Activated naive CD8-positive, alpha-beta T cell treated with anti-CD3 and anti-CD28 coated beads for 36 hours (primary cell): ENCODE measurements at regions not wholly inside any gene's neighbourhood (a gene's known extent, or its start where the extent isn't known, plus 50 kb on each side); places are given as distances from the start of the nearest gene placed in this dataset.
A peak's percentile ranks its signal among the peaks of the same experiment; 100 is the strongest.
"Not testable (repeated sequence)": the region's sequence is repeated elsewhere in the genome, so short reads cannot be mapped to it uniquely, and the experiment has no call there.

ENCODE experiments used
- DNase-seq: peaks from one replicate; pipeline ENCODE4 v3.0.0; 2021
- H3K27ac Mint-ChIP-seq: one replicate; pipeline ENCODE4 v1.8.0; 2022; ENCODE audit warnings: mild to moderate bottlenecking, moderate library complexity, mixed read lengths
- H3K27me3 Mint-ChIP-seq: one replicate; pipeline ENCODE4 v1.8.0; 2022; ENCODE audit warnings: mild to moderate bottlenecking, mixed read lengths
- H3K36me3 Mint-ChIP-seq: one replicate; pipeline ENCODE4 v1.8.0; 2021; ENCODE audit warnings: mild to moderate bottlenecking, mixed read lengths
- H3K4me1 Mint-ChIP-seq: one replicate; pipeline ENCODE4 v1.8.0; 2021; ENCODE audit warnings: mixed read lengths
- H3K4me3 Mint-ChIP-seq: one replicate; pipeline ENCODE4 v1.8.0; 2022; ENCODE audit warnings: mild to moderate bottlenecking, moderate library complexity, mixed read lengths
- H3K9me3 Mint-ChIP-seq: one replicate; pipeline ENCODE4 v1.8.0; 2022; ENCODE audit warnings: mixed read lengths

- no peak overlapping the region for H3K4me3 Mint-ChIP-seq
Measured at GRCh38 chr4:1534876-1535526, 128.8 kb upstream of the NKX1-1 start.

GRCh38 chr4:1534095-1534872, 128.0 kb upstream of the NKX1-1 start:
- Mint-ChIP-seq H3K9me3 (no peaks in the 10 kb centered on the region), H3K36me3 (no peaks in the 10 kb centered on the region), H3K27me3 (peaks cover 9% of the 10 kb centered on the region), H3K4me1 (no peaks in the 10 kb centered on the region), H3K4me3 (no peak overlapping the region), H3K27ac (no peak overlapping the region)
- DNase-seq = no peak

More at GRCh38 chr4:1534876-1535526, 128.8 kb upstream of the NKX1-1 start:
- Mint-ChIP-seq H3K27me3 (peaks cover 9% of the 10 kb centered on the region), H3K36me3 (no peaks in the 10 kb centered on the region), H3K27ac (no peak overlapping the region), H3K9me3 (no peaks in the 10 kb centered on the region), H3K4me1 (no peaks in the 10 kb centered on the region)
- no peak for DNase-seq

- no peak for DNase-seq
- Mint-ChIP-seq H3K4me3 (no peak overlapping the region), H3K27ac (no peak overlapping the region), H3K27me3 (peaks cover 9% of the 10 kb centered on the region), H3K4me1 (no peaks in the 10 kb centered on the region), H3K9me3 (no peaks in the 10 kb centered on the region), H3K36me3 (no peaks in the 10 kb centered on the region)
Measured at GRCh38 chr4:1533501-1534064, 127.3 kb upstream of the NKX1-1 start.

- Mint-ChIP-seq H3K9me3 (no peaks in the 10 kb centered on the region), H3K27ac (no peak overlapping the region), H3K27me3 (peaks cover 9% of the 10 kb centered on the region), H3K36me3 (no peaks in the 10 kb centered on the region), H3K4me3 (no peak overlapping the region), H3K4me1 (no peaks in the 10 kb centered on the region)
- DNase-seq = no peak
Measured at GRCh38 chr4:1532549-1533395, 126.5 kb upstream of the NKX1-1 start.

GRCh38 chr4:1531683-1532548, 125.7 kb upstream of the NKX1-1 start:
- DNase-seq = no peak
- Mint-ChIP-seq H3K9me3 (no peaks in the 10 kb centered on the region), H3K27me3 (peaks cover 9% of the 10 kb centered on the region), H3K36me3 (no peaks in the 10 kb centered on the region), H3K4me1 (no peaks in the 10 kb centered on the region), H3K4me3 (no peak overlapping the region), H3K27ac (no peak overlapping the region)

- peaks cover 9% of the 10 kb centered on the region for H3K27me3 Mint-ChIP-seq
- H3K36me3 Mint-ChIP-seq = no peaks in the 10 kb centered on the region
- H3K4me1 Mint-ChIP-seq = no peaks in the 10 kb centered on the region
- no peak overlapping the region for H3K4me3 Mint-ChIP-seq
- no peaks in the 10 kb centered on the region for H3K9me3 Mint-ChIP-seq
- no peak overlapping the region for H3K27ac Mint-ChIP-seq
- no peak for DNase-seq
Measured at GRCh38 chr4:1530356-1530755, 124.1 kb upstream of the NKX1-1 start.

- Mint-ChIP-seq H3K4me3 (no peak overlapping the region), H3K27ac (no peak overlapping the region), H3K4me1 (peaks cover 4% of the 10 kb centered on the region), H3K9me3 (no peaks in the 10 kb centered on the region), H3K27me3 (peaks cover 28% of the 10 kb centered on the region), H3K36me3 (no peaks in the 10 kb centered on the region)
- no peak for DNase-seq
Measured at GRCh38 chr4:1524761-1525160, 118.5 kb upstream of the NKX1-1 start.

GRCh38 chr4:1523907-1524636, 117.8 kb upstream of the NKX1-1 start:
- Mint-ChIP-seq H3K9me3 (no peaks in the 10 kb centered on the region), H3K36me3 (no peaks in the 10 kb centered on the region), H3K27me3 (peaks cover 30% of the 10 kb centered on the region), H3K27ac (no peak overlapping the region), H3K4me1 (peaks cover 4% of the 10 kb centered on the region), H3K4me3 (no peak overlapping the region)
- no peak for DNase-seq

- H3K27me3 Mint-ChIP-seq = peaks cover 32% of the 10 kb centered on the region
- H3K36me3 Mint-ChIP-seq = no peaks in the 10 kb centered on the region
- no peak overlapping the region for H3K4me3 Mint-ChIP-seq
- peaks cover 4% of the 10 kb centered on the region for H3K4me1 Mint-ChIP-seq
- no peak overlapping the region for H3K27ac Mint-ChIP-seq
- no peaks in the 10 kb centered on the region for H3K9me3 Mint-ChIP-seq
- DNase-seq = no peak
Measured at GRCh38 chr4:1523506-1523905, 117.3 kb upstream of the NKX1-1 start.

GRCh38 chr4:1523033-1523432, 116.8 kb upstream of the NKX1-1 start:
- Mint-ChIP-seq H3K4me1 (peaks cover 4% of the 10 kb centered on the region), H3K36me3 (no peaks in the 10 kb centered on the region), H3K27ac (no peak overlapping the region), H3K9me3 (no peaks in the 10 kb centered on the region), H3K27me3 (peaks cover 37% of the 10 kb centered on the region), H3K4me3 (no peak overlapping the region)
- DNase-seq = no peak

GRCh38 chr4:1522606-1523005, 116.4 kb upstream of the NKX1-1 start:
- Mint-ChIP-seq H3K27ac (no peak overlapping the region), H3K36me3 (no peaks in the 10 kb centered on the region), H3K9me3 (no peaks in the 10 kb centered on the region), H3K4me3 (no peak overlapping the region), H3K4me1 (peaks cover 4% of the 10 kb centered on the region), H3K27me3 (peaks cover 37% of the 10 kb centered on the region)
- DNase-seq = no peak

GRCh38 chr4:1521821-1522361, 115.6 kb upstream of the NKX1-1 start:
- H3K9me3 Mint-ChIP-seq = no peaks in the 10 kb centered on the region
- H3K27me3 Mint-ChIP-seq = peaks cover 37% of the 10 kb centered on the region
- no peak overlapping the region for H3K27ac Mint-ChIP-seq

GRCh38 chr4:1520795-1521576, 114.7 kb upstream of the NKX1-1 start:
- not testable (repeated sequence) for H3K27ac Mint-ChIP-seq, H3K9me3 Mint-ChIP-seq, H3K36me3 Mint-ChIP-seq, H3K4me1 Mint-ChIP-seq
- H3K4me3 Mint-ChIP-seq = peak overlapping the region; percentile 29
- H3K27me3 Mint-ChIP-seq = peaks cover 37% of the 10 kb centered on the region
- peak; percentile 21 for DNase-seq

More at GRCh38 chr4:1521821-1522361, 115.6 kb upstream of the NKX1-1 start:
- no peak for DNase-seq
- Mint-ChIP-seq H3K4me3 (no peak overlapping the region), H3K4me1 (peaks cover 4% of the 10 kb centered on the region), H3K36me3 (no peaks in the 10 kb centered on the region)
